Peyer's patch (tissue), 4 donors: ENCODE measurements at regions not wholly inside any gene's neighbourhood (a gene's known extent, or its start where the extent isn't known, plus 50 kb on each side); places are given as distances from the start of the nearest gene placed in this dataset.

Experiments used
- POLR2A ChIP-seq, 2 donors: fragments of 450-650 bp; IDR thresholded peaks; one replicate each; pipeline ENCODE4 v1.5.1; 2017; ENCODE audit warnings: antibody characterized with exemption in 2 of 2, mild to moderate bottlenecking in 2 of 2, moderate library complexity in 2 of 2
- TF ChIP-seq, protein P1 (sequence below), 6 experiments: fragments of 450-650 bp in 4 of 6; fragments of 200-600 bp in 2 of 6; sonication (generic) in 1 of 6; IDR thresholded peaks; one replicate each; pipeline ENCODE4 v1.5.1; 2017 to 2019; ENCODE audit warnings: antibody characterized with exemption in 6 of 6, mild to moderate bottlenecking in 3 of 6, moderate library complexity in 1 of 6

DNA sequence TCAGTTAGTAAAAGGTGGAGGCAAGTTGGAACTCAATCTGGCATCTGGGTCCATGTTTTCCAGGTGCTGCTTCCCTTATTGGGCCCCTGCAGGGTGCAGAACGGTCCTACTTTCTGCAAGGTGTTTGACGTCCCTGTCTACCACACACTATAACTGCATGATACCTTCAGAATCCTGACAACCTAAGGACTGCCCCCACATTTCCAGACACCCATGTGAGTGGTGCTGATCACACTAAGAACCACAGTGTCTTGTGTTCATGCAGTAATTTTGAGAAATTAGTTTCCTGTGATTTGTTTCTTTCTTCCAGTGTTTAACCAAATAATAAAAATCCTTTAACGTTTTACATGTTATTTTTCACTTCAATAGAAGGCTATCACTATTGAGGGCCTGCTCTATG lies 121.1 kb upstream of the MDM1 start:
- TF ChIP-seq, protein P1, sequence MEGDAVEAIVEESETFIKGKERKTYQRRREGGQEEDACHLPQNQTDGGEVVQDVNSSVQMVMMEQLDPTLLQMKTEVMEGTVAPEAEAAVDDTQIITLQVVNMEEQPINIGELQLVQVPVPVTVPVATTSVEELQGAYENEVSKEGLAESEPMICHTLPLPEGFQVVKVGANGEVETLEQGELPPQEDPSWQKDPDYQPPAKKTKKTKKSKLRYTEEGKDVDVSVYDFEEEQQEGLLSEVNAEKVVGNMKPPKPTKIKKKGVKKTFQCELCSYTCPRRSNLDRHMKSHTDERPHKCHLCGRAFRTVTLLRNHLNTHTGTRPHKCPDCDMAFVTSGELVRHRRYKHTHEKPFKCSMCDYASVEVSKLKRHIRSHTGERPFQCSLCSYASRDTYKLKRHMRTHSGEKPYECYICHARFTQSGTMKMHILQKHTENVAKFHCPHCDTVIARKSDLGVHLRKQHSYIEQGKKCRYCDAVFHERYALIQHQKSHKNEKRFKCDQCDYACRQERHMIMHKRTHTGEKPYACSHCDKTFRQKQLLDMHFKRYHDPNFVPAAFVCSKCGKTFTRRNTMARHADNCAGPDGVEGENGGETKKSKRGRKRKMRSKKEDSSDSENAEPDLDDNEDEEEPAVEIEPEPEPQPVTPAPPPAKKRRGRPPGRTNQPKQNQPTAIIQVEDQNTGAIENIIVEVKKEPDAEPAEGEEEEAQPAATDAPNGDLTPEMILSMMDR (IDR thresholded peaks at IDR 0.05) = no peak
- TF ChIP-seq POLR2A (IDR thresholded peaks at IDR 0.05) = no peak
